ENCODE measurements at regions not wholly inside any gene's neighbourhood (a gene's known extent, or its start where the extent isn't known, plus 50 kb on each side); places are given as distances from the start of the nearest gene placed in this dataset.

DNA sequence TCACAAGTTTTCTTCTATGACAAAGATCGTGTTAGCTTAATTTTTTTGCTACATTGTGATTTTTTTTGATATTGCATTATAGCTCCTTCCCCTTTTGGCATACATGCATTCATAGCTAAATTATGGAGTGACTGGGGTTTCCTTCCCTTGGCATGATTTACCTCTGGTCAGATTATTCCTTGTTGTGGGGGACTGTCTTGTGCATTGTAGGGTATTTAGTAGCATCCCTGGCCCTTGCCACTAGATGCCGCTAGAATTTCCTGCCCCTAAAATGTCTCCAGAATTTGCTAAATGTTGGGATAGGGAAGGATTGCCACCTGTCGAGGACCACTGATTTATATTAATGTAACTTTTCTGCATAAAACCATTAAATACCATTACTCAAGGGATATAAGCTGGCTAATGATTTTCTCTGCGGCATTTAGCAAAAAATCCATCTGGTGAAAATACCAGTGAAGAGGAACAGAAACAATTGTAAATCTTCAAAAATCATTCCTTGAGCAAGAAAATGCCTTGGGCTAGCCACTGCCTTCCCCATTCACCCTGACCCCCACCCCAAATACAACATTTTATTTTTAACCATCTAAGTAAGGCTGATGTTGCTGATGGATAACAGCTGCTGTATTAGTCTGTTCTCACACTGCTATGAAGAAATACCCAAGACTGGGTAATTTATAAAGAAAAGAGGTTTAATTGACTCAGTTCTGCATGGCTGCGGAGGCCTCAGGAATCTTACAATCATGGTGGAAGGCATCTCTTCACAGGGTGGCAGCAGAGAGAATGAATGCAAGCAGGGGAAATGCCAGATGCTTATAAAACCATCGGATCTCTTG, 195.2 kb downstream of the MAP2K6 start:
- POLR2A ChIA-PET (ENCODE audit: low non-redundant PET), result no interaction called here
- peak overlapping the region; percentile 32; the same call in 1 of the 2 replicates for H3K27ac ChIP-seq
- CTCF ChIA-PET, result interaction anchor here (0.5 to 1.0 kb wide), 6 partner anchors 10 to 568 kb away, joined by 3 to 4 read pairs (median 3); no protein-coding TSS in a partner anchor
- TF ChIP-seq, protein P1, sequence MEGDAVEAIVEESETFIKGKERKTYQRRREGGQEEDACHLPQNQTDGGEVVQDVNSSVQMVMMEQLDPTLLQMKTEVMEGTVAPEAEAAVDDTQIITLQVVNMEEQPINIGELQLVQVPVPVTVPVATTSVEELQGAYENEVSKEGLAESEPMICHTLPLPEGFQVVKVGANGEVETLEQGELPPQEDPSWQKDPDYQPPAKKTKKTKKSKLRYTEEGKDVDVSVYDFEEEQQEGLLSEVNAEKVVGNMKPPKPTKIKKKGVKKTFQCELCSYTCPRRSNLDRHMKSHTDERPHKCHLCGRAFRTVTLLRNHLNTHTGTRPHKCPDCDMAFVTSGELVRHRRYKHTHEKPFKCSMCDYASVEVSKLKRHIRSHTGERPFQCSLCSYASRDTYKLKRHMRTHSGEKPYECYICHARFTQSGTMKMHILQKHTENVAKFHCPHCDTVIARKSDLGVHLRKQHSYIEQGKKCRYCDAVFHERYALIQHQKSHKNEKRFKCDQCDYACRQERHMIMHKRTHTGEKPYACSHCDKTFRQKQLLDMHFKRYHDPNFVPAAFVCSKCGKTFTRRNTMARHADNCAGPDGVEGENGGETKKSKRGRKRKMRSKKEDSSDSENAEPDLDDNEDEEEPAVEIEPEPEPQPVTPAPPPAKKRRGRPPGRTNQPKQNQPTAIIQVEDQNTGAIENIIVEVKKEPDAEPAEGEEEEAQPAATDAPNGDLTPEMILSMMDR (conservative IDR thresholded peaks at IDR 0.05; ENCODE audit: low read depth), result peak; percentile 75
- DNase-seq (ENCODE audit: low spot score), result peak; percentile 20

DNA sequence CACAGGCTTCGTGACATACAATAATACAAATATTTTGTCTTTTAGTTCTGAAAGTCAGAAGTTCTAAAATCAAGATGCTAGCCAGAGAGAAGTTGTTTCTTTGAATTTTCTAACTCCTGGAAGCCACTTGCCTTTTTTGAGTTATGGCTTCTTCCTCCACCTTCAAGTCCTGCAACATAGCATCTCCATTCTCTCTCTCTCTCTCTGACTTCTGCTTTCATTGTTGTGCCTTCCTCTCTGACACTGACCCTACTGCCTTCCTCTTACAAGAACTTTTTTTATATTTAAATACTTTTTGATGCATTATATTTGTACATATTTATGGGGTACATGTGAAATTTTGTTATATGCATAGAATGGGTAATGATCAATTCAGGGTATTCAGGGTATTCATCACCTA, 205.9 kb downstream of the MAP2K6 start:
- ChIA-PET POLR2A (ENCODE audit: low non-redundant PET) (no interaction called here), CTCF (no interaction called here)
- DNase-seq (ENCODE audit: low spot score), result no peak
- no peak overlapping the region for H3K27ac ChIP-seq
- TF ChIP-seq, protein P1 (conservative IDR thresholded peaks at IDR 0.05; ENCODE audit: low read depth), result no peak

DNA sequence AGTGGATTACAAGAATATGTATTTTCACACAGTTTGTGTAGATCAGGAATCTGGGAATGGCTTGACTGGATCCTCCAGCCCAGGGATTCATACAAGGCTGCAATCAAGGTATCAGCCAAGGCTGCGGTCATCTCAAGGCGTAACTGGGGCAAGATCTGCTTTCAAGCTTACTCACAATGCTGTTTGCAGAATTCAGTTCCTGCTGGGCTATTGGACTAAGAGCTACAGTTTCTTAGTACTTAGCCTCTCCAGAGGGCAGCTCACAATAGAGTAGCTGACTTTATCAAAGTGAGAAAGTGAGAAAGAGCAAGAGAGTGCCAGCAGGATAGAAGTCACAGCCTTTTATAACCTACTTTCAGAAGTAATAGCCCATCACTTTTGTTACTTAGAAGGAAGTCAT, 211.0 kb downstream of the MAP2K6 start:
- ChIA-PET POLR2A (ENCODE audit: low non-redundant PET) (no interaction called here), CTCF (no interaction called here)
- TF ChIP-seq, protein P1 (conservative IDR thresholded peaks at IDR 0.05; ENCODE audit: low read depth), result no peak

DNA sequence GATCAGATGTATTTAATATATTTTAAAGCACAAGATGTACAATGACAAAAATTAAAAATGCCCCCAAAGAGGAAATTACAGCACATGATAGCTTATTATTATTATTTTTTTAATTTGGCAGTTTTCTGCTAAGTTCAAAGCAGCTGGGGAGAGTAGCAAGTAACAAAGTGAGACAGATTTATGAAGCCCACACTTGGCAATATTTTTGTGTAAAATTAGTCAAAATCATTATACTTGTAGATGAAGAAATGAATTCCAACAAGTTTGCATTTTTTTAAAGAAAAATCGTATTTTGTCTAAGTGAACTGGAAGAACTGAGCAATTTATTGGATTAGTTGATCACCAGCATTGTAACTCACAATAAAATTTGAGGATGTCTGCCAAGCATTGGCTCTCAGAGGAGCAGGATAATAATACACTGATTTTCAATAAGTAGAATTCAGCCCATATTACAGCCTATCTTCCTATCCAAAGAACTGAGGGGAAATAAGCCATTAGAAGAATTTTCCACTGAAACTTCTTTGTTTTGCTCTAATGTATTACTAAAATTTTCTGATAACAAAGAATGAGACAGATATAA, 215.6 kb downstream of the MAP2K6 start:
- no peak overlapping the region for H3K27ac ChIP-seq
- CTCF ChIA-PET, result no interaction called here
- TF ChIP-seq, protein P1 (conservative IDR thresholded peaks at IDR 0.05; ENCODE audit: low read depth), result no peak
- POLR2A ChIA-PET (ENCODE audit: low non-redundant PET), result no interaction called here
- no peak for DNase-seq (ENCODE audit: low spot score)

More for the DNA sequence above, 211.0 kb downstream of the MAP2K6 start:
- H3K27ac ChIP-seq, result no peak overlapping the region
- no peak for DNase-seq (ENCODE audit: low spot score)

DNA sequence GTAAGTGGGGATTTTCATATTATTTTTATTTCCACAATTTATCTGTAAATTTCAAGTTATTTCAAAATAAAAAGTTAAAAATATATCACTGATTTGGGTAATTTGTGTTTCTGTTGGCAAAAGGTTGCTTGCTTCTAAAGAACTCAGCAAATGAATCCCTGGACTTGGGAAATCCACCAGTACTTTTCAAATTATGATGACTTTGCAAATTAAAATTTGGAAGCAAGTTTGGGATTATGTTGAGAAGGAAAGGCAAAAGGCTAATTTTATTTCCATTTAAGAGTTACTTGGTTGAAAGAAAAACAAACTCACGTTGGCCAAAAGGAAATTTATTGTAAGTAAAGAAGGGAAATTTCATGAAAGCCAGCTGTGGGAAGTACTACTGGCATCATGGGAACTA, 220.3 kb downstream of the MAP2K6 start:
- CTCF ChIA-PET, result no interaction called here

DNA sequence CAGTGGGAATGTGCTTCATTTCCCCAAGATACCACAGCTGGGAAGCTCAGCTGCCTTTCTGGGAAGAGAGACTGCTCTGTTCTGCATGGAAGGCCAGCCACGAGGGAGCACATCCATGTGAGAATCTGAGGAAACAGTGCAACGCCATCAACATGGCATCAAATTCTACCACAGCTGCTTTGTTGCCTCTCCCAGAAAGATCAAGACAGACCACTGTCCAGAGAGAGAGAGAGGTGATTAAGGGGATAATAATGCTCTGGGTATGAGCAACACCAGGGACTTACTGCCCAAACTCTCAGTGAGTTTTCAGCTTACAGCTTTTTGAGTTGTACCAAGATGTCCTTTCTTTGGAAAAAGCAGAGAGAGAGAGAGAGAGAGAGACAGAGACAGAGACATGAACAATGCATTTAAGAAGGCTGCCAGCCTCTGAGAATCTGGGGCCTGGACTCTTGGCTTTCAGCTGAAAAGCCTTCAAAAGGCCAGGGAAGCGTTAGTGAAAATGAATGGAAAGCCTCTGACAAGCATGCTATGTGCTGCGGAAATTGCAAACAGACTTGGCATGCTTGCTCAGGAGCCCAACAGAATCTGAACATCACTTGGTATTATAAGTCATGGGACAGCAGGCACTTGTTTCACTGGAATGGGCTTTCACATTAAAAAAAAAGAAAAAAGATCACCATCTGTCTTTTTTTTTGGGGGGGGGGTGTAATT, 223.1 kb downstream of the MAP2K6 start:
- no peak overlapping the region for H3K27ac ChIP-seq
- ChIA-PET POLR2A (ENCODE audit: low non-redundant PET) (no interaction called here), CTCF (interaction anchor here (0.7 kb wide), 1 partner anchor 14 kb away, joined by 3 read pairs; no protein-coding TSS in a partner anchor)
- TF ChIP-seq, protein P1 (conservative IDR thresholded peaks at IDR 0.05; ENCODE audit: low read depth), result no peak
- no peak for DNase-seq (ENCODE audit: low spot score)

More for the DNA sequence above, 220.3 kb downstream of the MAP2K6 start:
- TF ChIP-seq, protein P1 (conservative IDR thresholded peaks at IDR 0.05; ENCODE audit: low read depth), result no peak
- H3K27ac ChIP-seq, result no peak overlapping the region
- POLR2A ChIA-PET (ENCODE audit: low non-redundant PET), result no interaction called here
- DNase-seq (ENCODE audit: low spot score), result no peak

Data from RWPE1 (cell line).